Activated T-helper 2 cell treated with anti-CD3 and anti-CD28 coated beads, Interferon-gamma antibody, Interleukin-2, Interleukin-4, amounts not matched to agents 10 μg/mL and 5 μg/mL and 100 μg/mL, durations not matched to agents 14 hours and 24 hours and 36 hours (primary cell): ENCODE measurements at regions not wholly inside any gene's neighbourhood (a gene's known extent, or its start where the extent isn't known, plus 50 kb on each side); places are given as distances from the start of the nearest gene placed in this dataset.

ENCODE experiments used
- DNase-seq: peaks from one replicate; pipeline ENCODE4 v3.0.0; 2021; ENCODE audit warnings: low spot score
- H3K27ac Mint-ChIP-seq: one replicate; pipeline ENCODE4 v1.8.0; 2021; ENCODE audit warnings: mixed read lengths
- H3K27me3 Mint-ChIP-seq: one replicate; pipeline ENCODE4 v1.8.0; 2021; ENCODE audit warnings: low read depth, mixed read lengths
- H3K36me3 Mint-ChIP-seq: one replicate; pipeline ENCODE4 v1.8.0; 2021; ENCODE audit warnings: low read depth, mixed read lengths
- H3K4me1 Mint-ChIP-seq: one replicate; pipeline ENCODE4 v1.8.0; 2021; ENCODE audit warnings: low read depth, mixed read lengths
- H3K4me3 Mint-ChIP-seq: one replicate; pipeline ENCODE4 v1.8.0; 2021; ENCODE audit warnings: low read depth, mild to moderate bottlenecking, moderate library complexity, mixed read lengths
- H3K9me3 Mint-ChIP-seq: one replicate; pipeline ENCODE4 v1.8.0; 2021; ENCODE audit warnings: mixed read lengths
- intact Hi-C: fragments of 100-400 bp; cut with micrococcal nuclease; formaldehyde crosslinking; loops from one replicate; pipeline ENCODE4 v1.15.1; 2023

- H3K4me1 Mint-ChIP-seq, result peaks cover 4% of the 10 kb centered on the region
- H3K9me3 Mint-ChIP-seq, result no peaks in the 10 kb centered on the region
- intact Hi-C loops, result no loop called here
- no peak for DNase-seq
- no peak overlapping the region for H3K4me3 Mint-ChIP-seq
- no peaks in the 10 kb centered on the region for H3K36me3 Mint-ChIP-seq
- H3K27me3 Mint-ChIP-seq, result peaks cover 13% of the 10 kb centered on the region
- H3K27ac Mint-ChIP-seq, result no peak overlapping the region
Measured at GRCh38 chr9:90098408-90098807, 493.6 kb downstream of the GADD45G start.

DNA sequence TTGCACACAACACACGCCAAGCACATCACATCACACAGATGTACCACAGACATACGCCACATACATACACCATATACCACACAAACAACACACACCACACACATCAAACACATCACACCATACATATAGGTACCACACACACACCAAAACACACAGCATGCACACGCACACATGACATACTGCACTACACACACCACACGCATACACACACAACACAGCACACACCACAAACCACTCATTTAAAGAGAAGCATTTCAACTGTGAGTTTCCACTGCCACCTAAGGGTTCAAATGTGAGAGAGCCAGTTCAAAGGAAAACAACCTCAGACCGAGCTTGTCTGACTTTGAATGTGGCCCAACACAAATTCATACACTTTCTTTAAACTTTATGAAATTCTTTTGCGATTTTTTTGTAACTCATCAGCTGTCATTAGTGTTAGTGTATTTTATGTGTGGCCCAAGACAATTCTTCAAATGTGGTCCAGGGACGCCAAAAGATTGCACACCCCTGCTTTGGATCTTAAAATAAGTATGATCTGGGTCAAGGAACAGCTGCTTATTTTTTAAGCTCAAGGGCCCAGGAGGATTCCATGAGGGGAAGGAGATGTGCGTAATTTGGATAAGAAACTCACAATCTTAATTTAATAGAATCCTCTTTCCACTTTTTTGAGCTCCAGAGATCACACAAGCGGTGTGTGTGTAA lies 494.6 kb downstream of the GADD45G start:
- peaks cover 11% of the 10 kb centered on the region for H3K4me1 Mint-ChIP-seq
- H3K27ac Mint-ChIP-seq, result no peak overlapping the region
- no peak for DNase-seq
- no peaks in the 10 kb centered on the region for H3K36me3 Mint-ChIP-seq
- intact Hi-C loops, result no loop called here
- H3K9me3 Mint-ChIP-seq, result no peaks in the 10 kb centered on the region
- H3K4me3 Mint-ChIP-seq, result no peak overlapping the region
- peaks cover 8% of the 10 kb centered on the region for H3K27me3 Mint-ChIP-seq

GRCh38 chr9:90100014-90100413 lies 495.2 kb downstream of the GADD45G start:
- H3K27ac Mint-ChIP-seq, result no peak overlapping the region

GRCh38 chr9:90102292-90102901 lies 497.6 kb downstream of the GADD45G start:
- Mint-ChIP-seq H3K9me3 (no peaks in the 10 kb centered on the region), H3K4me3 (no peak overlapping the region), H3K27ac (no peak overlapping the region), H3K36me3 (no peaks in the 10 kb centered on the region), H3K4me1 (peaks cover 11% of the 10 kb centered on the region), H3K27me3 (peaks cover 3% of the 10 kb centered on the region)
- intact Hi-C loops, result loop anchor here (1.0 to 5.0 kb wide), 6 partner anchors 105 to 525 kb away; no protein-coding TSS in a partner anchor
- peak; percentile 75 for DNase-seq

More at GRCh38 chr9:90100014-90100413, 495.2 kb downstream of the GADD45G start:
- Mint-ChIP-seq H3K36me3 (no peaks in the 10 kb centered on the region), H3K4me1 (peaks cover 11% of the 10 kb centered on the region), H3K4me3 (no peak overlapping the region), H3K9me3 (no peaks in the 10 kb centered on the region), H3K27me3 (peaks cover 8% of the 10 kb centered on the region)
- intact Hi-C loops, result loop anchor here (5.0 kb wide), 4 partner anchors 103 to 523 kb away; no protein-coding TSS in a partner anchor
- no peak for DNase-seq

DNA sequence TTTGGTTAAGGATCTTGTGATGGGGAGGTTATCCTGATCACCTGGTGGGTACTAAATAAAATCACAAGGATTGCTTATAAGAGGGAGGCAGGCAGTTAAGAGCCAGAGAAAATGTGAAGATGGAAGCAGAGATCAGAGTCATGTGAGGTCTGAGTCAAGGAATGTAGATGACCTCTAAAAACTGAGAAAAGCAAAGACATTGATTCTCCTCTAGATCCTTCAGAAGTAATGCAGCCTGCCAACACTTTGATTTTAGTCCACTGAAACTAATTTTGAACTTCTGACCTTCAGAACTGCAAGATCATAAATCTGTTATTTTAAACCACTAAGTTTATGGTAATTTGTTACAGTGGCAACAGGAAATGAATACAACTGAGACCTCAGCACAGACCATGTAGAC lies 499.0 kb downstream of the GADD45G start:
- no peaks in the 10 kb centered on the region for H3K36me3 Mint-ChIP-seq
- H3K4me1 Mint-ChIP-seq, result peaks cover 11% of the 10 kb centered on the region
- DNase-seq, result no peak
- H3K27me3 Mint-ChIP-seq, result peaks cover 5% of the 10 kb centered on the region
- no peak overlapping the region for H3K4me3 Mint-ChIP-seq
- H3K27ac Mint-ChIP-seq, result no peak overlapping the region
- intact Hi-C loops, result loop anchor here (5.0 kb wide), 4 partner anchors 106 to 526 kb away; no protein-coding TSS in a partner anchor
- H3K9me3 Mint-ChIP-seq, result no peaks in the 10 kb centered on the region

DNA sequence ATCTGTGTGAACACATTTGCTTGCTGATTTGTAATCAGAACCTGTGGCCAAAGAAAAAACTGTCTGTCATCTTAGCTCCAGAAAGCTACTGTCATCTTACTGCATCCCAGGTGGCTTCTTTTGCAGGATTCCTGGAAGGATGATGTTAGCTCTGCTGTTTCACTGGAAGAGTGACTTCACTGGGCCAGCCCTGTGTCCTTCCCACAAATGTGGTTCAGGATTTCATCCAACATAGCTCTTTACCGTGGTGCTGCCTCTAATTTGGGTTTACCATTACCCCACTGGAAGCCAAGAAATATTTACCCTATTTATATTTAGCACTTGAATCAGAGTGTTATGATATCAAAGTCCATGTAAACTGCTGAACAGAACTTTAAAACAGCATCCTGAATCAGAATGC lies 501.0 kb downstream of the GADD45G start:
- peaks cover 9% of the 10 kb centered on the region for H3K27me3 Mint-ChIP-seq
- H3K4me1 Mint-ChIP-seq, result peaks cover 11% of the 10 kb centered on the region
- no peak for DNase-seq
- intact Hi-C loops, result no loop called here
- no peaks in the 10 kb centered on the region for H3K36me3 Mint-ChIP-seq
- no peak overlapping the region for H3K4me3 Mint-ChIP-seq
- no peak overlapping the region for H3K27ac Mint-ChIP-seq
- H3K9me3 Mint-ChIP-seq, result no peaks in the 10 kb centered on the region

GRCh38 chr9:90107040-90107725 lies 502.4 kb downstream of the GADD45G start:
- H3K4me1 Mint-ChIP-seq, result peaks cover 9% of the 10 kb centered on the region
- no peak for DNase-seq
- no peak overlapping the region for H3K4me3 Mint-ChIP-seq
- no peaks in the 10 kb centered on the region for H3K9me3 Mint-ChIP-seq
- intact Hi-C loops, result no loop called here
- no peaks in the 10 kb centered on the region for H3K36me3 Mint-ChIP-seq
- peaks cover 12% of the 10 kb centered on the region for H3K27me3 Mint-ChIP-seq
- no peak overlapping the region for H3K27ac Mint-ChIP-seq

DNA sequence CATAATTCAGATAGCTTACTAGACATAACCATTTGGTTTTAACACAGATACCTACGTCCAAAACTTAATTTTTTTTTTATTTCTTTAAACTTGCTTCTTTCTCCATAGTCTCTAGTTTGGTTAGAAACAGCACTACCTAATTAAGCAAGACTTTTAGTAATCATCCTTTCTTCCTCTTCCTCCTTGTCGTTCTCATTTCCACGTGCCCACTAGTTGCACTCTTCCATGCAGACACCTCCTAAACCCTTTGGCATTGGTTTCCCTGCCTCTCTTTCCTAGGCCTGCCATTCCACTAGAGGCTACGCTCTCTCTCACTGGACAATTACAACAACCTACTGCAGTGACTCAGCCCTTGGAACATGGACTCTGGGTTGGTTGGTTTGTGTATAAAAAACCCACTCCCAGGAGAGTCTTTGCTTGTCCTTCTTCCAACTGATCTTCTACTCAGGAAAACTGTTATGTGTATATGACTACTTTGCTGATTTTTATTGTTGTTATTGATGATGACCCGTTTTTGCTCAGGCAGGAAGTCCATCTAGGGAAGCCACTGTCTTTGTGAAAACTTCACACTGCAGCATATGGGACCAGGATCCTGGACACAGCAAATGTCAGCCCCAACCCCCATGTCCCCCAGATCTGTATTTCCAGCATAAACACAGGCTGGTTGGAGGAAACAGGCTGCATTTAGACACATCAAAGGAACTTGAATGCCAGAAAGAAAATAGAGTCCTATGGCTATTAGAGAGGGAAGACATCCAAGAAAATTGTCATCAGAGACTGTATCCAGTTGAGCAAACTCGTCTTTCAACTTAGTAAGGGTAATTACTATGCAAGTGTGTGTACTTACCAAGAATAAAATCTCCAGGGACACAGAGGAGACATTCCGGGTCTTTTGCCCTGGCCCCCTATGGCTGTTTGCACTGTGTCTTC lies 503.2 kb downstream of the GADD45G start:
- intact Hi-C loops, result no loop called here
- Mint-ChIP-seq H3K27ac (no peak overlapping the region), H3K27me3 (peaks cover 18% of the 10 kb centered on the region), H3K4me3 (no peak overlapping the region), H3K9me3 (no peaks in the 10 kb centered on the region), H3K4me1 (peaks cover 7% of the 10 kb centered on the region), H3K36me3 (no peaks in the 10 kb centered on the region)
- no peak for DNase-seq

- Mint-ChIP-seq H3K27ac (no peak overlapping the region), H3K9me3 (no peaks in the 10 kb centered on the region), H3K36me3 (no peaks in the 10 kb centered on the region), H3K4me3 (no peak overlapping the region), H3K4me1 (no peaks in the 10 kb centered on the region), H3K27me3 (peaks cover 45% of the 10 kb centered on the region)
- intact Hi-C loops, result no loop called here
- DNase-seq, result no peak
Measured at GRCh38 chr9:90112788-90113187, 508.0 kb downstream of the GADD45G start.

GRCh38 chr9:90114641-90115425 lies 510.0 kb downstream of the GADD45G start:
- peaks cover 50% of the 10 kb centered on the region for H3K27me3 Mint-ChIP-seq
- no peak for DNase-seq
- no peak overlapping the region for H3K27ac Mint-ChIP-seq
- no peaks in the 10 kb centered on the region for H3K9me3 Mint-ChIP-seq
- intact Hi-C loops, result no loop called here
- H3K4me1 Mint-ChIP-seq, result no peaks in the 10 kb centered on the region
- no peak overlapping the region for H3K4me3 Mint-ChIP-seq
- H3K36me3 Mint-ChIP-seq, result no peaks in the 10 kb centered on the region

- H3K9me3 Mint-ChIP-seq, result peaks cover 6% of the 10 kb centered on the region
- no peaks in the 10 kb centered on the region for H3K36me3 Mint-ChIP-seq
- no peak overlapping the region for H3K4me3 Mint-ChIP-seq
- no peak overlapping the region for H3K27ac Mint-ChIP-seq
- no peaks in the 10 kb centered on the region for H3K4me1 Mint-ChIP-seq
- intact Hi-C loops, result no loop called here
- no peak for DNase-seq
- peaks cover 33% of the 10 kb centered on the region for H3K27me3 Mint-ChIP-seq
Measured at GRCh38 chr9:90121762-90122161, 517.0 kb downstream of the GADD45G start.

GRCh38 chr9:90124961-90125360 lies 517.7 kb downstream of the DIRAS2 start:
- DNase-seq, result no peak
- H3K27me3 Mint-ChIP-seq, result peaks cover 19% of the 10 kb centered on the region
- H3K9me3 Mint-ChIP-seq, result peaks cover 6% of the 10 kb centered on the region
- H3K27ac Mint-ChIP-seq, result no peak overlapping the region
- no peaks in the 10 kb centered on the region for H3K36me3 Mint-ChIP-seq
- no peak overlapping the region for H3K4me3 Mint-ChIP-seq
- no peaks in the 10 kb centered on the region for H3K4me1 Mint-ChIP-seq
- intact Hi-C loops, result no loop called here
